ENCODE measurements at regions not wholly inside any gene's neighbourhood (a gene's known extent, or its start where the extent isn't known, plus 50 kb on each side); places are given as distances from the start of the nearest gene placed in this dataset.

GRCh38 chr7:155203059-155203881, 94.4 kb upstream of the INSIG1 start:
- Histone ChIP-seq H3K4me3 (no peak overlapping the region), H3K9ac (ENCODE audit: insufficient read length) (no peak overlapping the region), H3K9me3 (ENCODE audit: low read depth, low read length) (no peaks in the 10 kb centered on the region), H3K27ac (no peak overlapping the region), H3K36me3 (ENCODE audit: insufficient read depth, low read length) (no peaks in the 10 kb centered on the region)
- no peak for DNase-seq (ENCODE audit: low read depth, low spot score)
- TF ChIP-seq EZH2 (IDR thresholded peaks at IDR 0.05) (no peak), POLR2AphosphoS5 (IDR thresholded peaks at IDR 0.05; ENCODE audit: borderline replicate concordance, low read depth, low read length) (no peak), FOXP2 (optimal IDR thresholded peaks at IDR 0.05; ENCODE audit: control extremely low read depth, extremely low read length, insufficient read depth) (no peak)

- H3K36me3 ChIP-seq (ENCODE audit: insufficient read depth, low read length) = no peaks in the 10 kb centered on the region
- no peak overlapping the region for H3K9ac ChIP-seq (ENCODE audit: insufficient read length)
- H3K9me3 ChIP-seq (ENCODE audit: low read depth, low read length) = no peaks in the 10 kb centered on the region
- TF ChIP-seq EZH2 (IDR thresholded peaks at IDR 0.05) (no peak), POLR2AphosphoS5 (IDR thresholded peaks at IDR 0.05; ENCODE audit: borderline replicate concordance, low read depth, low read length) (no peak), FOXP2 (optimal IDR thresholded peaks at IDR 0.05; ENCODE audit: control extremely low read depth, extremely low read length, insufficient read depth) (no peak)
- no peak overlapping the region for H3K4me3 ChIP-seq
- no peak overlapping the region for H3K27ac ChIP-seq
- DNase-seq (ENCODE audit: low read depth, low spot score) = no peak
Measured at GRCh38 chr7:155203882-155204691, 93.6 kb upstream of the INSIG1 start.

GRCh38 chr7:155204744-155205367, 92.8 kb upstream of the INSIG1 start:
- Histone ChIP-seq H3K9me3 (ENCODE audit: low read depth, low read length) (no peaks in the 10 kb centered on the region), H3K9ac (ENCODE audit: insufficient read length) (no peak overlapping the region), H3K36me3 (ENCODE audit: insufficient read depth, low read length) (no peaks in the 10 kb centered on the region), H3K4me3 (no peak overlapping the region), H3K27ac (no peak overlapping the region)
- no peak for DNase-seq (ENCODE audit: low read depth, low spot score)
- TF ChIP-seq POLR2AphosphoS5 (IDR thresholded peaks at IDR 0.05; ENCODE audit: borderline replicate concordance, low read depth, low read length) = peak; percentile 46; the same call in 1 of the 2 replicates
- TF ChIP-seq EZH2 (IDR thresholded peaks at IDR 0.05) = no peak

- peak overlapping the region; percentile 29; the same call in 1 of the 2 replicates for H3K4me3 ChIP-seq
- H3K9me3 ChIP-seq (ENCODE audit: low read depth, low read length) = no peaks in the 10 kb centered on the region
- H3K27ac ChIP-seq = no peak overlapping the region
- TF ChIP-seq POLR2AphosphoS5 (IDR thresholded peaks at IDR 0.05; ENCODE audit: borderline replicate concordance, low read depth, low read length) (peak; percentile 32; the same call in 1 of the 2 replicates), FOXP2 (optimal IDR thresholded peaks at IDR 0.05; ENCODE audit: control extremely low read depth, extremely low read length, insufficient read depth) (no peak)
- H3K36me3 ChIP-seq (ENCODE audit: insufficient read depth, low read length) = no peaks in the 10 kb centered on the region
- DNase-seq (ENCODE audit: low read depth, low spot score) = peak; percentile 37
- no peak overlapping the region for H3K9ac ChIP-seq (ENCODE audit: insufficient read length)
Measured at GRCh38 chr7:155205368-155206317, 92.0 kb upstream of the INSIG1 start.

- Histone ChIP-seq H3K4me3 (no peak overlapping the region), H3K9ac (ENCODE audit: insufficient read length) (no peak overlapping the region), H3K27ac (no peak overlapping the region), H3K36me3 (ENCODE audit: insufficient read depth, low read length) (no peaks in the 10 kb centered on the region), H3K9me3 (ENCODE audit: low read depth, low read length) (no peaks in the 10 kb centered on the region)
- TF ChIP-seq EZH2 (IDR thresholded peaks at IDR 0.05) (no peak), POLR2AphosphoS5 (IDR thresholded peaks at IDR 0.05; ENCODE audit: borderline replicate concordance, low read depth, low read length) (no peak), FOXP2 (optimal IDR thresholded peaks at IDR 0.05; ENCODE audit: control extremely low read depth, extremely low read length, insufficient read depth) (no peak)
- DNase-seq (ENCODE audit: low read depth, low spot score) = no peak
Measured at GRCh38 chr7:155206318-155207020, 91.2 kb upstream of the INSIG1 start.

GRCh38 chr7:155207326-155208002, 90.2 kb upstream of the INSIG1 start:
- no peak overlapping the region for H3K4me3 ChIP-seq
- no peaks in the 10 kb centered on the region for H3K9me3 ChIP-seq (ENCODE audit: low read depth, low read length)
- no peak overlapping the region for H3K9ac ChIP-seq (ENCODE audit: insufficient read length)
- TF ChIP-seq EZH2 (IDR thresholded peaks at IDR 0.05) (no peak), FOXP2 (optimal IDR thresholded peaks at IDR 0.05; ENCODE audit: control extremely low read depth, extremely low read length, insufficient read depth) (no peak), POLR2AphosphoS5 (IDR thresholded peaks at IDR 0.05; ENCODE audit: borderline replicate concordance, low read depth, low read length) (no peak)
- no peak for DNase-seq (ENCODE audit: low read depth, low spot score)
- H3K36me3 ChIP-seq (ENCODE audit: insufficient read depth, low read length) = no peaks in the 10 kb centered on the region
- H3K27ac ChIP-seq = no peak overlapping the region

Data from SK-N-MC (cell line).